ENCODE measurements at regions not wholly inside any gene's neighbourhood (a gene's known extent, or its start where the extent isn't known, plus 50 kb on each side); places are given as distances from the start of the nearest gene placed in this dataset.

GRCh38 chr16:51289336-51289735 is 138.3 kb upstream of the SALL1 start:
- no peaks in the 10 kb centered on the region for H4K20me1 ChIP-seq (ENCODE audit: insufficient read depth)
- no peak for ATAC-seq
- CTCF ChIA-PET = no interaction called here
- peaks cover 5 to 10% of the 10 kb centered on the region in 2 experiments; a peak in 2 of 4 replicates for H3K9me3 ChIP-seq (ENCODE audit: control insufficient read depth in 1 of 2, insufficient read depth in 1 of 2, low read depth in 1 of 2, low read length in 2 of 2)
- no peak for TF ChIP-seq CBX3 (IDR thresholded peaks at IDR 0.05; ENCODE audit: low read depth)
- TF ChIP-seq ATF3 (IDR thresholded peaks at IDR 0.05) = no peak
- no peak for TF ChIP-seq POLR2A (IDR thresholded peaks at IDR 0.05; ENCODE audit: borderline replicate concordance, extremely low read depth, insufficient read depth, insufficient read length)
- TF ChIP-seq ZBTB33 (IDR thresholded peaks at IDR 0.05; ENCODE audit: extremely low read depth, insufficient replicate concordance, low read length) = no peak
- no peak for TF ChIP-seq YY1 (IDR thresholded peaks at IDR 0.05; ENCODE audit: extremely low read depth, insufficient replicate concordance, low read depth, low read length)
- TF ChIP-seq SIN3A (IDR thresholded peaks at IDR 0.05; ENCODE audit: low read depth) = no peak
- TF ChIP-seq RAD21 (IDR thresholded peaks at IDR 0.05; ENCODE audit: low read depth) = no peak
- TF ChIP-seq POLR2AphosphoS5 (IDR thresholded peaks at IDR 0.05; ENCODE audit: low read depth, low read length) = no peak
- no peak for TF ChIP-seq SRF (IDR thresholded peaks at IDR 0.05; ENCODE audit: low read depth)
- no peak for TF ChIP-seq SP1 (IDR thresholded peaks at IDR 0.05; ENCODE audit: low read depth)
- TF ChIP-seq TCF7L2 (IDR thresholded peaks at IDR 0.05; ENCODE audit: borderline replicate concordance, extremely low read depth, insufficient read depth, insufficient read length) = no peak
- no peak for TF ChIP-seq EGR1 (IDR thresholded peaks at IDR 0.05; ENCODE audit: low read depth)
- no peak for TF ChIP-seq EZH2 (IDR thresholded peaks at IDR 0.05)
- TF ChIP-seq CTCF (IDR thresholded peaks at IDR 0.05 in 2 of 3, conservative IDR thresholded peaks at IDR 0.05 in 1 of 3; ENCODE audit: borderline replicate concordance in 1 of 3, insufficient read depth in 1 of 3, low read depth in 2 of 3, low read length in 2 of 3) = no peak
- no peak for DNase-seq (ENCODE audit: low read depth, low spot score)
- no peaks in the 10 kb centered on the region for H3K9me2 ChIP-seq (ENCODE audit: insufficient read depth)
- BruUV-seq (replicated peaks) = no TSS peak
- H3K4me2 ChIP-seq (ENCODE audit: low read length) = no peak overlapping the region
- H3K27ac ChIP-seq (ENCODE audit: low read depth, low read length) = no peak overlapping the region
- H3K36me3 ChIP-seq (ENCODE audit: control insufficient read depth in 1 of 2, insufficient read depth in 2 of 2, low read length in 2 of 2) = no peaks in the 10 kb centered on the region
- H3K79me2 ChIP-seq (ENCODE audit: insufficient read depth, low read length) = no peaks in the 10 kb centered on the region
- intact Hi-C loops (cut with micrococcal nuclease) = no loop called here
- H2AFZ ChIP-seq (ENCODE audit: low read depth, low read length, poor library complexity, severe bottlenecking) = no peak overlapping the region
- POLR2A ChIA-PET = no interaction called here
- H3K4me1 ChIP-seq (ENCODE audit: control insufficient read depth in 1 of 2, insufficient read depth in 2 of 2, low read length in 2 of 2) = no peaks in the 10 kb centered on the region
- H3K9ac ChIP-seq (ENCODE audit: low read length) = no peak overlapping the region
- H3K27me3 ChIP-seq (ENCODE audit: insufficient read depth, low read length) = no peaks in the 10 kb centered on the region
- RAD21 ChIA-PET (ENCODE audit: low non-redundant PET in 1 of 2, low total read pairs in 2 of 2, uncharacterized antibody in 2 of 2, unreplicated experiment in 2 of 2) = no interaction called here
- H3K4me3 ChIP-seq (replicated peaks in 1 of 2; ENCODE audit: low read depth in 1 of 2, low read length in 2 of 2) = no peak overlapping the region
